ENCODE measurements at regions not wholly inside any gene's neighbourhood (a gene's known extent, or its start where the extent isn't known, plus 50 kb on each side); places are given as distances from the start of the nearest gene placed in this dataset.

DNA sequence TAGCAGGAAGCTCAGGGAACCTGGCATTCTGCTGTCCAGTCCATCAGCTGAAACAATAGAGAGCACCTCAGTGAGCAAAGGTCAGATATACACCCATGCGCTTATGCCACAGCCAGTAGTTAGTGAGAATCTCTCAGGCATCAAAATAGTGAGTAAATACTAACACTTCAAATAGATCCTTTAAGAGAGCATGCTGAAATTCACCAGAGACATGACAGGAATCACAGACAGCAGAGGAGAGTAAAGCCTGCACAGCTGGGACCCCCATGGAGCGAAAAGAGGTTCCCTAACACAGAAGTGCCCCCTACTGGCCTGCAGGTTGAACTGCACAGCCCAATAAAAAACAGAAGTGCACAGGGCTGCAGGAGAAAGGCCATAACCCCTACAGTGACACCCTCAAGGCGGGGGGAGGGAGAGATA lies 57.6 kb upstream of the ANTXRL start:
- DNase-seq, result no peak

DNA sequence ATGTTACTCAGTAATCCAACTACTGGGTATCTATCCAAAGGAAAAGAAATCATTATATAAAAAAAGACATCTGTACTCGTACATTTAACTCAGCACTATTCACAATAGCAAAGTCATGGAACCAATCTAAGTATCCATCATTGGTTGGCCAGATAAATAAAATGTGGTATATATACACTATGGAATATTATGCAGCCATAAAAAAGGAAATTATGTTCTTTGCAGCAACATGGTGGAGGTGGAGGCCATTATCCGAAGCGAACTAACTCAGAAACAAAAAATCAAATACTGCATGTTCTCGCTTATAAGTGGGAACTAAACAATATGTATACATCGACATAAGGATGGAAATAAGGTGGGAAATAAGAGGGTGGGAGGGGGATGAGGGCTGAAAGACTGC lies 56.2 kb upstream of the ANTXRL start:
- no peak for DNase-seq

DNA sequence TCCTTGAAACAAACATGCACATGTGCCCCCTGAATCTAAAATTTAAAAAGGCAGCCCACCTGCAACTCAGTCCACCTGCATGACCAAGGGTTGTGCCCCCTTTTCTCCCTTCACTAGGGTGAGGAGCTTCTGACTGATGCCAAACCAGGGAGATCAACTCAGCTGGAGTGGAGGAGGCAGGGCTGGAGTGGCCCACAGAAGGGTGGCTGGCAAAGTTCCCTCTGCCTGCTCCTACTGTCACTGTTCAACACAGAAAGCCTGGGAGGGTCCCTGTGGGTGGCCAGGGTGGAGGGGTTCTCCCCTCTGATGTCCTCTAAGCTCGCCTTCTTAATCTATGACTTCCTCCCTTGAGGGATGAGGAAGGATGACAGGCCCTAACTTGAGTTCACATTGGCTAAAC lies 55.7 kb upstream of the ANTXRL start:
- DNase-seq, result no peak

DNA sequence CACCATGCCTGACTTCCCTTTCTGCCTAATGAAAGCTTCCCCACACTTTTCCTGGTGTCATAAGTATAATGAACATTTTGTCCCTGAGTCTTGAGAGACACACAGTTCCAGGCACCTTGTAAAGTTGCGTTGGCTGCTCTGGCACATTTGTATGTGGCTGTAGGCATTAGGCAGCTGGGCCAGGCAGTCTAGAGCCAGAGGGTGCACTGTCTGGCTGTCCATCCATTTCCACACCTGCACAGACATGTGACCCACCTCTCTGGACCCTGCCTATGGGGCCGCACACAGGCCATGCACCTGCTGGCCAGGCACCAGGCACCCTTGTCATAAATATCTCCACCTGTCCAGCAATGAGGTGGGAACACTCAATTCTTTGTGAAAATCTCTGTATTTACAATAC lies 54.7 kb upstream of the ANTXRL start:
- DNase-seq, result no peak

DNA sequence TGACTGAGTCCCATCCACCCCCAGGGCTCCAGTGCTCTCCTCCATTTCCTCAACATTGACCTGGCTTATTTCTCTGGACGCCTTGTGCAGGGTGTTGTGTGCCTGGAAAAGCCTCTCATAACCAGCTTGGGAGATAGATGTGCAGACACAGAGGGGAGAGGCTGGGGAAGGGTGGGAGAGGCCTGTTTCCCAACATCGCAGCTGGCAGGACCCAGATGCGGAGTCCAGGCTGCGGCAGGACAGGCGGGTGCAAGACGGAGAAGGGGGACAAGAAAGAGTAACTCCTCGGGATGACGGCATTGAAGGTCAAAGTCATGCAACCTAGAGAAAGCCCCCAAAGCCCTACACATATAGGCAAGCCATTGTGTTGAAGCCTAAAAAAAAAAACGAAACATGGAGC lies 54.1 kb upstream of the ANTXRL start:
- no peak for DNase-seq

DNA sequence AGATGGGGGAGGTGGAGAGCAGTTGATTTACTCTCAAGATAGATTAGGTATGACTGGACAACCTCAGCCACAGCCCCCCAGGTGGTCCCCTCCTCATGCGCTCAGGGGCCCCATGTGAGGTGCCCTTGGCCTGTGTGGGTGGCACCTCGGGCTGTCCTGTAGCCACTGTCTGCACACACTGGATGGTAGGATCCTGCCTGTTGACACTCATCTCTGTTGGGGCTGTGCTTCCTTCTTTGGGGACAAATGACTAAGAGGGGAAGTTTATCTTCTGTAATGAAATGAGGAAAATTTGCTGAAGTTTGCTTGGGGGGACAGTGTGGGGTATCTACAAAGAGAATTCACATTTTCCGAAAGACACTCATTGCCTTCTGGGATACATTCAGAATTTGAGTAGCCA lies 53.6 kb upstream of the ANTXRL start:
- no peak for DNase-seq

DNA sequence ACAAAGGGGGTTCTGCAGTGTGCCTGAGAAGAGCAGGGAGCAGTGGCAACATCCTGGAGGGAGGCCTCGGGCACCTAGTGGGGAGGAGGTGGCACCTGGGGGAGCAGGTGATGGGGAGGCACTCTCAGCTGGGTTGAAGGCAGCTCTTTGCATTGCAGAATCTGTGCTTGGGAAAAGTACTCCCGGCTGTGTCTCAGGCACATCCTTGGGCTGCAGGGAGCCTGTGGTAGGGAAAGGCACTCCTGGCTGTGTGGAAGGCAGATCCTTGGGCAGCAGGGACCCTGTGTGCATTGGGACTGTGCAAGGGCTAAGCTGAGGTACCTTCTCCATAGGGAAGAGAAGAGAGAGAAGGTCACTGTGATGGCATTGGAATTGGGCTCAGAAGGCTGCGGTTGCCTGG lies 52.8 kb upstream of the ANTXRL start:
- DNase-seq, result no peak

DNA sequence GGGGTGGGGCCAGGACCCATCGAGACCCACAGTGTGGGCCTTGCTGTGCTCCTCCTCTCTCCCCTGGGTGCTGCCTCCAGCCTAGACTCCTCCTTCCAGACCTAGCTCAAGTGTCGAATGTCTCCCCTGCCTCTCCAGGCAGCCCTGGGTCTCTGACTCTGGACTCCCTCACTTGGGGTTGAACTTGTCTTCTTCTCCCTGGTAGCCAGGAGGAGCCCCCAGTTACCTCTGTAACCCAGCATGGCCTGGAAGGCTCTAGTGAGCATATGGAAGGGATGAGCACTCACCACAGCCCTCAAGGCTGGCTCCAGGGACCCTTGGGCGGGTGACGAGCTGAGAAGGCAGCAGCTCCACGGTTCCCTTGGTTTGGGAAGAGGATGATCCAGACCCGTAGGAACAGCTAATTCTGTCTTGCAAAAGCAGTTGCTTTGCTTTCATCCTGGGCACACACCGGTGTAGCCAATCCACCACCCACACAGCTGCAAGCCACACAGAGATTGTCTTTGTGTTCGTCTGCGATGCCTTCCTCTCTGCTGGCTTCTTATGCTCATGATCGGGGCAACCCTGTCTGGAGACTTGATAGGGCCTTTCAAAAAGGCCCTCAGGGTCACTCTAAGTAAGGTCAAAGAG lies 52.3 kb upstream of the ANTXRL start:
- no peak for DNase-seq

DNA sequence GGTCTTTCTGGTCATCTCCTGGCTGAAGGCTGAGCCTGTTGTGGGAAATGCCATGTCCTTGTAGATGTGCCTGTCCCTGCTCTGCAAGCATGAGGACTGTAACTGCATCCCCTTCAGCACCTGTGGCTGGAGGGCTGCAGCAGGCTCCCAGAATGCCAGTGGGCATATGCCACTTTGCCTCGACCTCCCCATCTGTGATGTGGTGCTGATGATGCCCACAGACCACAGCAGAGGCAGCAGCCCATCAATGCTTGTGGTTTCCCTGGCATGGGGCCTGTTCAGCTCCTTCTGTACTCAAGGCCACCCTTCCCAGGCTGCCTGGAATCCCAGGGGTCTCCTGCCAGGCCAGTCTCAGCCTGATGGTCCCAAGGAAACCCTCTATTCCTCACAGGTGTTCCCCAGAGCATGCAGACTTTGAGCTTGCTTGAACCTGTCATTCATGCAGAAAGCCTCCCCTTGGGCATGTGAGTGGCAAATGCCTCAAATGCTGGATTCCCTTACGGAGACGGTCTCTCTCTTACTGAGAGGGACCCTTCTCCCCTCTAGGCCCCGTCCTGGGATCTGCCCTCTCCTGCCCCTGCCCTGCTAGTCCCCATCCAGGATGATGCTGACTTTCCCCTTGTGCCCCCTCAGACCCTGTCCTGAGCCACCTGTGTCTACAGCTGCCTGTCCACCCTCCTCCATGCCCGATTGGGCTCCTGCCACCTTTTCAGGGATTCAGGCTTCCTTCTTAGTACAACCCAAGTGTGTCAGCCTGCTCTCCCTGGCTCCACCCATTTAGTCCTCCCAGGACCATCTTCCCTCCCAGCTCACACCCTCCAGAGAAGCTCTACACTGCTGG lies 50.9 kb upstream of the ANTXRL start:
- DNase-seq, result no peak

DNA sequence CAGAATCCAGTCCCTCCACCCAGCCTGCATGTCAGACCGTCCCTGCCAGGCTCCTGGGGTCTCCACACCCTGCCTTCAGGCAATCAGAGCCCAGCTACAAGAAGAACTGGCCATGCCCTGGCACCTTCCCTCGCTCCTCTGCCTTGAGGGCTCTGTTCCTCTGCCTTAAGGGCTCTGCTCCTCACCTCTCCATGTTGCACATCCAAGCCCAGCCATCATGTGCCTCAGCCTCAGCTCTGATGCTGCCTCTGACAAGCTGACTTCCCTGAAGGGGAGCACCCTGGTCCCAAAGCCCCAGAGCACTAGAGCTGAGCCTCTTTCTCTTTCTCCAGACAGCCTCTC lies 50.3 kb upstream of the ANTXRL start:
- no peak for DNase-seq

DNA sequence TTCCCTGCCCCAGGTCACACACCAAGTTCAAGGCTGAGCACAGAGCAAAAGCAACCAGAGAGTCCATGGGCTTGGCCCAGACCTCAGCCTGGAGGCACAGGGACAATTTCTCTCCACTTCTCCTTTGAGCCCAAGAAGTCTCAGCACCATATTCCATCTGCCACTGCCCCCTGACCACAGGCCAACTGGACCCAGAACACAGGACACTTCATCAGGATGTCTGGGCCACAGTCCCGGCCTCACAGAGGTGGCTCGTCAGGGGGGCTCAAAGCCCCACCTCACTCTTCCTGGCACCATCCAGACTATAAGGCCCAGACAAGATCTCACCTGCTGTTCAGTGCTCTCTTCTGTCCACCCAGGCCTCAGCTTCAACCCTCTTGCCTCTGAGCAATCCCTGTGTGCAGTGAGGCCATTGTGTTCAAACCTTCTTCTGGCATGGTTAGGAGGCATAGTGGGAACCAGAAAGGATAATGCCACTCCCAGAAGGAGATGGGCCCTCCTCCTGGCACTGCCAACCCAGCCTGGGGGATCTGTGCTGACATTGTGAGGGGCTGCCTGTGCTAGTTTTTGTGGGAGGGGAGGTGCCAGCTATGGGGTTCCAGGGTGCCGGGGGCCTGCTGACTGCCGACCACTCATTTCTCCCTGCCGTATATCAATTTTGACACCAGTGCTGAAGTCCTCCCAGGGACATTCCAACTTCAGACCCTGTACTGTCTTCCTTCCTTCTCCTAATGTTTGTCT lies 49.7 kb upstream of the ANTXRL start:
- DNase-seq, result no peak

Data from left hindlimb (tissue), 1 donor.